NCI-H774 (cell line): ENCODE measurements at regions not wholly inside any gene's neighbourhood (a gene's known extent, or its start where the extent isn't known, plus 50 kb on each side); places are given as distances from the start of the nearest gene placed in this dataset.

ENCODE experiments used
- DNase-seq: peaks from one replicate; lab custom pipeline; 2025; lab: John Stamatoyannopoulos, UW

- no peak for DNase-seq
Observed at GRCh38 chr3:68306571-68306970, 625.8 kb downstream of the TAFA4 start.

- DNase-seq, result no peak
Observed at GRCh38 chr3:68295457-68295856, 636.9 kb downstream of the TAFA4 start.

- no peak for DNase-seq
Observed at GRCh38 chr3:68290333-68290732, 635.9 kb upstream of the SUCLG2 start.

- no peak for DNase-seq
Observed at GRCh38 chr3:68288085-68288484, 633.7 kb upstream of the SUCLG2 start.

- no peak for DNase-seq
Observed at GRCh38 chr3:68287101-68287500, 632.7 kb upstream of the SUCLG2 start.

GRCh38 chr3:68274286-68274685, 619.9 kb upstream of the SUCLG2 start:
- DNase-seq, result no peak

GRCh38 chr3:68271145-68271544, 616.7 kb upstream of the SUCLG2 start:
- no peak for DNase-seq

- no peak for DNase-seq
Observed at GRCh38 chr3:68256635-68257223, 602.3 kb upstream of the SUCLG2 start.

GRCh38 chr3:68249265-68249664, 594.9 kb upstream of the SUCLG2 start:
- no peak for DNase-seq

GRCh38 chr3:68242606-68243005, 588.2 kb upstream of the SUCLG2 start:
- DNase-seq, result no peak

GRCh38 chr3:68239542-68239941, 585.1 kb upstream of the SUCLG2 start:
- DNase-seq, result peak; percentile 9

- DNase-seq, result no peak
Observed at GRCh38 chr3:68234076-68234780, 579.8 kb upstream of the SUCLG2 start.

GRCh38 chr3:68228856-68229255, 574.4 kb upstream of the SUCLG2 start:
- DNase-seq, result no peak

GRCh38 chr3:68220832-68221231, 566.4 kb upstream of the SUCLG2 start:
- DNase-seq, result no peak

- DNase-seq, result no peak
Observed at GRCh38 chr3:68211637-68212036, 557.2 kb upstream of the SUCLG2 start.

- no peak for DNase-seq
Observed at GRCh38 chr3:68210635-68211034, 556.2 kb upstream of the SUCLG2 start.

GRCh38 chr3:68207327-68207726, 552.9 kb upstream of the SUCLG2 start:
- no peak for DNase-seq

GRCh38 chr3:68206524-68207117, 552.2 kb upstream of the SUCLG2 start:
- DNase-seq, result no peak

- no peak for DNase-seq
Observed at GRCh38 chr3:68186733-68187132, 532.3 kb upstream of the SUCLG2 start.

GRCh38 chr3:68176600-68176999, 522.2 kb upstream of the SUCLG2 start:
- no peak for DNase-seq

GRCh38 chr3:68173012-68173634, 518.7 kb upstream of the SUCLG2 start:
- no peak for DNase-seq

- no peak for DNase-seq
Observed at GRCh38 chr3:68172039-68172438, 517.6 kb upstream of the SUCLG2 start.

GRCh38 chr3:68163968-68164367, 509.6 kb upstream of the SUCLG2 start:
- no peak for DNase-seq
